ENCODE measurements at regions not wholly inside any gene's neighbourhood (a gene's known extent, or its start where the extent isn't known, plus 50 kb on each side); places are given as distances from the start of the nearest gene placed in this dataset.
"Not testable (repeated sequence)": the region's sequence is repeated elsewhere in the genome, so short reads cannot be mapped to it uniquely, and the experiment has no call there.

DNA sequence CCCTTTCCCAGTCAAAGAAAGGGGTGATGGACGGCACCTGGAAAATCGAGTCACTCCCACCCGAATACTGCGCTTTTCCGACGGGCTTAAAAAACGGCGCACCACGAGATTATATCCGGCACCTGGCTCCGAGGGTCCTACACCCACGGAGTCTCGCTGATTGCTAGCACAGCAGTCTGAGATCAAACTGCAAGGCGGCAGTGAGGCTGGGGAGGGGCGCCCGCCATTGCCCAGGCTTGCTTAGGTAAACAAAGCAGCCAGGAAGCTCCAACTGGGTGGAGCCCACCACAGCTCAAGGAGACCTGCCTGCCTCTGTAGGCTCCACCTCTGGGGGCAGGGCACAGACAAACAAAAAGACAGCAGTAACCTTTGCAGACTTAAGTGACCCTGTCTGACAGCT, 317.7 kb upstream of the GJE1 start:
- H3K27ac Mint-ChIP-seq; H3K27me3 Mint-ChIP-seq; H3K4me1 Mint-ChIP-seq (ENCODE audit: low read depth); H3K4me3 Mint-ChIP-seq; H3K36me3 Mint-ChIP-seq; H3K9me3 Mint-ChIP-seq (ENCODE audit: low read depth): not testable (repeated sequence)

DNA sequence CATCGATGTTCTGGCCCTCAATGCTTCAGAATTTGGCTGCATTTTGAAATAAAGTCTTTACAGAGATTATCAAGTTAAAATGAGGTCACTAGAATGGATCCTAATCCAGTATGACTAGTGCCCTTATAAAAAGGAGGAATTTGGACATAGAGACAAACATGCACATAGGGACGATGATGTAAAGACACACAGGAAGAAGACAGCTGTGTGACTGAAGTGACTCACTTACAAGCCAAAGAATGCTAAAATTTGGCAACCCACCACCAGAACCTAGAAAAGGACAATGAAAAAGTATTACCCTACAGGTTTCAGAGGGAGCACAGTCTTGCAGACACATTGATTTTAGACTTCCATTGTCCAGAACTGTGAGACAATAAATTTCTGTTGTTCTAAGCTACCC, 322.8 kb upstream of the GJE1 start:
- H3K27ac Mint-ChIP-seq, result no peak overlapping the region
- H3K4me1 Mint-ChIP-seq (ENCODE audit: low read depth), result no peaks in the 10 kb centered on the region
- H3K36me3 Mint-ChIP-seq, result no peaks in the 10 kb centered on the region
- H3K9me3 Mint-ChIP-seq (ENCODE audit: low read depth), result no peaks in the 10 kb centered on the region
- no peak overlapping the region for H3K4me3 Mint-ChIP-seq
- no peaks in the 10 kb centered on the region for H3K27me3 Mint-ChIP-seq

DNA sequence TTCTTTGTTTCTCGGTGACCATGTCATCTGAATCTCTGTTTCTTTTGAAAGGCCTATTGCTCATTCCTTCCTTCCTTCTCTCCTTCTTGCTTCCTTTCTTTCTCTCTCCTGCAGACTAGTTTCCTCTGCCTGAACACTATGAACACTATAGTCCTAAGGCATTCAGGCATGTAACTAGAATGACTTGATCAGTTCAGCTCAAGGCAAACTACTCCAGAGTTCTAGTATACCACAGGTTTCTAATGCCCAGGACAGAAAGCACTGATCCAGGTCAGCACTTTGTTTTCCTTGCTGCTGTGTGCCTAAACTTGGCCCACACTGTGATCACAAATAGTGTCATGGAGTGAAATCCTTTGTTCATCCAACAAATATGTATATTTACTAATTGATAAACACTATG, 324.1 kb upstream of the GJE1 start:
- Mint-ChIP-seq H3K4me3 (no peak overlapping the region), H3K27me3 (no peaks in the 10 kb centered on the region), H3K4me1 (ENCODE audit: low read depth) (no peaks in the 10 kb centered on the region), H3K27ac (no peak overlapping the region), H3K9me3 (ENCODE audit: low read depth) (no peaks in the 10 kb centered on the region), H3K36me3 (no peaks in the 10 kb centered on the region)

DNA sequence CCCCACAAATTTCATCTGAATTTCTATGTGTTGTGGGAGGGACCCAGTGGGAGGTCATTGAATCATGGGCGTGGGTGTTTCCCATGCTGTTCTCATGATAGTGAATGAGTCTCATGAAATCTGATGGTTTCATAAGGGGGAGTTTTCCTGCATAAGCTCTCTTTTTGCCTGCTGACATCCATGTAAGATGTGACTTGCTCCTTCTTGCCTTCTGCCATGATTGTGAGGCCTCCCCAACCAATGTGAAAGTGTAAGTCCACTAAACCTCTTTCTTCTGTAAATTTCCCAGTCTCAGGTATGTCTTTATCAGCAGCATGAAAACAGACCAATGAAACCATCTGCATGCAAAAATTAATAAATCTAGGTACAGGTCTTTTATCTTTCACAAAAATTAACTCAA, 331.8 kb upstream of the GJE1 start:
- H3K4me3 Mint-ChIP-seq; H3K9me3 Mint-ChIP-seq (ENCODE audit: low read depth); H3K27me3 Mint-ChIP-seq; H3K27ac Mint-ChIP-seq; H3K36me3 Mint-ChIP-seq; H3K4me1 Mint-ChIP-seq (ENCODE audit: low read depth): not testable (repeated sequence)

DNA sequence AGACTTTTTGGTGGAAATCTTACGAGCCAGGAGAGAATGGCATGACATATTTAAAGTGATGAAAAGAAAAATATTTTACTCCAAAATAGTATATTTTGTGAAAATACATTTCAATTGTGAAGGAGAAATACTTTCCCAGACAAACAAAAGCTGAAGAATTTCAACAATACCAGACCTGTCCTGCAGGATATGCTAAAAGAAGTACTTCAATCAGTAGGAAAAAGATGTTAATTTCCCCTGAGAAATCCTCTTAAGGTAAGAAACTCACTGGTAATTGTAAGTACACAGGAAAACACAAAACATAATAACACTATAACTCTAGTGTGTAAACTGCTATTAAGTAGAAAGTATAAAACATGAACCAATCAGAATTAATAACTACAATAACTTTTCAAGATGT, 341.8 kb upstream of the GJE1 start:
- H3K4me3 Mint-ChIP-seq, result no peak overlapping the region
- H3K27ac Mint-ChIP-seq, result no peak overlapping the region
- peaks cover 2% of the 10 kb centered on the region for H3K36me3 Mint-ChIP-seq
- H3K9me3 Mint-ChIP-seq (ENCODE audit: low read depth), result peaks cover 19% of the 10 kb centered on the region
- H3K27me3 Mint-ChIP-seq, result no peaks in the 10 kb centered on the region
- H3K4me1 Mint-ChIP-seq (ENCODE audit: low read depth), result no peaks in the 10 kb centered on the region

DNA sequence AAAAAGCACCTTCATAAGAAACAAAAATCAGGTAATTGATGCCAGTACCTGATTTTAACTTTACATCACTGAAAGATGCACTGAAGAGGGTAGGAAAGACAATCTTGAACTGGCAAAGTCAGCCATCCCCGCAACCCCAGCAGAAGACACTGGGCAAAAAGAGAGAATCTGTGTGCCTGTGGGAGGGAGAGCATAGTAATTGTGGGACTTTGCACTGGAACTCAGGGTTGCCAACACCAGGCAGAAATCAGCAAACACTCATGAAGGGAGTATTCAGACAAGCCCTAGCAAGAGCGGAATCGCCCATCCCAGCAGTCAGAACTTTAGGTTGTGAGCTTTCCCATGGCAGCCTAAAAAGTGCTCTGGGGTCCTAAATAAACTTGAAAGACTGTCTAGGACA, 344.6 kb upstream of the GJE1 start:
- Mint-ChIP-seq H3K9me3 (ENCODE audit: low read depth) (peaks cover 4% of the 10 kb centered on the region), H3K4me3 (no peak overlapping the region), H3K27ac (no peak overlapping the region), H3K4me1 (ENCODE audit: low read depth) (no peaks in the 10 kb centered on the region), H3K36me3 (peaks cover 2% of the 10 kb centered on the region), H3K27me3 (no peaks in the 10 kb centered on the region)

DNA sequence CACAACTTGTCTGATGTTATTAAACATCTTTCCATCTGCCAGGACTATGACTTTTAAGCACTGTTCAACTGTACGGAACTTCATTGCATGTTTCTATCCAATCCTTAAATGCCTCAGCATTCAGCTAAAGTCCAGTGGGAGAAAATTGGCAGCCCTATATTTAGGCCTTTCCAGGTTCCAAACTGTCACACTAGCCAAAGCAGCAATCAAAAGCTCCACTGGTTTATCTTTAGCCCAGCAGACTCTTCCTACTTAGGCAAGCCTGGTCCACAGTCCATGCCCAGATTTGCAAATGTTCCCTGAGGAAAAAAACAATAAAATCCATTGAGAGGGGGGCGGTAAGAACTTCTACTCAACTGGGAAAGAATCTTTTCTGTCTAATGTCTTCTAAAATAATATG, 349.1 kb upstream of the GJE1 start:
- peaks cover 2% of the 10 kb centered on the region for H3K36me3 Mint-ChIP-seq
- no peak overlapping the region for H3K27ac Mint-ChIP-seq
- H3K4me3 Mint-ChIP-seq, result no peak overlapping the region
- H3K4me1 Mint-ChIP-seq (ENCODE audit: low read depth), result no peaks in the 10 kb centered on the region
- H3K9me3 Mint-ChIP-seq (ENCODE audit: low read depth), result no peaks in the 10 kb centered on the region
- H3K27me3 Mint-ChIP-seq, result no peaks in the 10 kb centered on the region

DNA sequence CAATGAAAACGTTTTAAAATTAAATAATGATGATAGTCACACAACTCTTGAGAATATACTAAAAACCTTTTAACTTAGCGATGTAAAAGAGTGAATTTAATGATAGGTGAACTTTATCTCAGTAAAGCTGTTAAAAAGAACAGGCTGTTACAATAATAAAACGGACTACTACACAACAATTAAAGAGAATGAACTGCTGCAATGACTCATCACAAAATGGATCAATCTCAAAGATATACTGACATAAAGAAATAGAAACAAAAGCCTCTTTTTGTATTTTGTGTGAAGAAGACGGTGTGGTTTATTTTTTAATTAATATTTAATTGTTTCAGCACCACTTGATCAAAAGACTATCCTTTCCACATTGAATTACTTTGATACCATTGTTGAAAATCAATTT, 352.4 kb upstream of the GJE1 start:
- no peak overlapping the region for H3K4me3 Mint-ChIP-seq
- no peaks in the 10 kb centered on the region for H3K27me3 Mint-ChIP-seq
- H3K36me3 Mint-ChIP-seq, result peaks cover 2% of the 10 kb centered on the region
- no peak overlapping the region for H3K27ac Mint-ChIP-seq
- H3K4me1 Mint-ChIP-seq (ENCODE audit: low read depth), result no peaks in the 10 kb centered on the region
- H3K9me3 Mint-ChIP-seq (ENCODE audit: low read depth), result no peaks in the 10 kb centered on the region

DNA sequence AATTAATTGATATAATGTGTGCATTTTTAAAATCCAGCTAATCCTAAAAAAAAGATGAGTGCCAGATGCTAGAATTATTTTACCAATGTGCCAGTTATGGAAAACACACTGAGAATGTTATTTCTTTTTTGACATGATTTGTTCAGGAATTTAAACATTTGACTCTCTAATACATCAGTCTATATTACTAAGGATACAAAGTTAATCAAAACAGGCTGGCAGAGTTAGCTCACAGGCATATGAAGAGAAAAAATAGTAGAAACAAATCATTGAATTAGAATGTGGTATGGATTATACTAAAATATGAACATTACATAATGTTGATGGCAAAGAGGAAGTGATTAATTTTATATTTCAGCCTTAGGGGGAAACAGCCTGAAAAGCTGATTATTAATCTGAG, 368.3 kb upstream of the GJE1 start:
- Mint-ChIP-seq H3K4me1 (ENCODE audit: low read depth) (no peaks in the 10 kb centered on the region), H3K9me3 (ENCODE audit: low read depth) (peaks cover 4% of the 10 kb centered on the region), H3K27ac (no peak overlapping the region), H3K27me3 (no peaks in the 10 kb centered on the region), H3K36me3 (no peaks in the 10 kb centered on the region), H3K4me3 (no peak overlapping the region)

DNA sequence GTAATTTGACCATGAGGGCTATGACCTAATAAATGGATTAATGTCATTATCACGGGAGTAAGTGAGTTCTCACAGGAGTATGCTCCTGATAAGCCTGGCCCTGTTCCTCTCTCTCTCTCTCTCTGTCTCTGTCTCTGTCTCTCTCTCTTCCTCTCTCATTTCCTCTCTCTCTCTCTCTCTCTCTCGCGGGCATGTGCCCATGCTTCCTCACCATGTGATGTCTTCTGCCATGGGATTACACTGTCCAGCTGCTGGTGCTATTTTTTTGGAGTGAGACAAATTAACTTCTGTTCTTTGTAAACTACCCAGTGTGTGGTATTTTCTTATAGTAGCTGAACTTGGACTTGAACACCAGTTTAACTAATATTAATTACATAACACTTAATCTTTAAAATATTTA, 374.3 kb upstream of the GJE1 start:
- Mint-ChIP-seq H3K27me3 (no peaks in the 10 kb centered on the region), H3K4me1 (ENCODE audit: low read depth) (no peaks in the 10 kb centered on the region), H3K36me3 (no peaks in the 10 kb centered on the region), H3K27ac (no peak overlapping the region), H3K4me3 (no peak overlapping the region), H3K9me3 (ENCODE audit: low read depth) (no peaks in the 10 kb centered on the region)

DNA sequence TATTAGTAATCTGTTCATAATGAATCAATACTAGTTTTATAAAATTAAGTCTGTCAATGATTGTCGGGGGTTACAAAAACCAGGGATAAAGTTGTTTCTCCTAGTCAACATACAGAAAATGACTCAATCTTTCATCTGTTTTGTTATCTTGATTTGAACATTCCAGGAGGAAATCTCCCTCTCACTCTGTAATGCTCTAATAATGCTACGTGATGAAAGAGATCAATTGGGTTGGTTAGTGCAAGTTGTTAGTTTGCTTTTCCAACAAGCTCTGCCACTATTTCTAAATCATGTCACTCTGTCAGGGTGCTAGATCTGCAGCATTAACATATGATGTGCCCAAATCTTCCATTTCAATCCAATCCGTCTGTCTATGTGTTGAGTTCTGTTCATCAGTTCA, 379.5 kb upstream of the GJE1 start:
- Mint-ChIP-seq H3K27ac (no peak overlapping the region), H3K4me1 (ENCODE audit: low read depth) (peaks cover 7% of the 10 kb centered on the region), H3K36me3 (no peaks in the 10 kb centered on the region), H3K27me3 (no peaks in the 10 kb centered on the region), H3K9me3 (ENCODE audit: low read depth) (no peaks in the 10 kb centered on the region), H3K4me3 (no peak overlapping the region)

DNA sequence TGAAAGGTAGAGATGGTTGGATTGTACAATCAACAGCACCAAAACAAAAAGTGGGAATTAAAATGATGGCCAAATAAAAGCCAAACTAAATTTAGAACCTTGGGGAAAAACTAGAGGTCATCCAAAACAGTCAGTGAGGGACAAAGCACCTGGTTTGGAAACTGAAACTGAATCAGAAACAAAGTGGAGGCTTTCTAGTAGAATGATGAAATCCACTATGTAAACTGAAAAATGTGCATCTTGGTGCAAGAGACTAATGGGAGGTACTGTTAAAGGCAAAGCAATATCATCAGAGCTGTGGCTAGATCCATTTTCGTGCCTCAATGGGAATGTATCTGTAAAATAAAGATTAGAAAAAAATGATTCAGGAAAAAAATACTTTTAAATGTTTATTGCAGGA, 380.0 kb upstream of the GJE1 start:
- Mint-ChIP-seq H3K36me3 (no peaks in the 10 kb centered on the region), H3K9me3 (ENCODE audit: low read depth) (no peaks in the 10 kb centered on the region), H3K4me3 (no peak overlapping the region), H3K27ac (peak overlapping the region; percentile 2), H3K27me3 (no peaks in the 10 kb centered on the region), H3K4me1 (ENCODE audit: low read depth) (peaks cover 7% of the 10 kb centered on the region)

DNA sequence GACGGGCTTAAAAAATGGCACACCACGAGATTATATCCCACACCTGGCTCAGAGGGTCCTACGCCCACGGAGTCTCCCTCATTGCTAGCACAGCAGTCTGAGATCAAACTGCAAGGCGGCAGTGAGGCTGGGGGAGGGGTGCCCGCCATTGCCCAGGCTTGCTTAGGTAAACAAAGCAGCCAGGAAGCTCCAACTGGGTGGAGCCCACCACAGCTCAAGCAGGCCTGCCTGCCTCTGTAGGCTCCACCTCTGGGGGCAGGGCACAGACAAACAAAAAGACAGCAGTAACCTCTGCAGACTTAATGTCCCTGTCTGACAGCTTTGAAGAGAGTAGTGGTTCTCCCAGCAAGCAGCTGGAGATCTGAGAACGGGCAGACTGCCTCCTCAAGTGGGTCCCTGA, 386.4 kb upstream of the GJE1 start:
- not testable (repeated sequence) for H3K4me1 Mint-ChIP-seq (ENCODE audit: low read depth); H3K27me3 Mint-ChIP-seq; H3K9me3 Mint-ChIP-seq (ENCODE audit: low read depth); H3K27ac Mint-ChIP-seq; H3K4me3 Mint-ChIP-seq; H3K36me3 Mint-ChIP-seq

DNA sequence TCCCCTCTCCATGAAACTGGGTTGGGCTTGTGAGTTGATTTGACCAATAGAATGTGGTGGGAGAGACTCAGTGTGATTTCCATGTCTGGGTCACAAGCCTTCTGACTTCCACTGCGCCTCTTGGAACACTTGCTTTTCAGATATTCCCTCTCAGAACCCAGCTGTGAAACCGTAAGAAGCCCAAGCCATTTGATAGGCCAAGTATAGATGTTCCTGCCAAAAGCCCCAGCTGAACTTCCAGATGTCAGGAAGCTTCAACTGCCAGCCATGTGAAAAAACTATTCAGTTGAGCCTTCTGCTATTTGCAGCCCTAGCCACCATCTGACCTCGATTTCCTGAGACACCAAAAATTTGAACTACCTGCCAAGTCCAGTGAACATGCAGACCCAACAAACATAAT, 387.8 kb upstream of the GJE1 start:
- no peak overlapping the region for H3K27ac Mint-ChIP-seq
- no peaks in the 10 kb centered on the region for H3K4me1 Mint-ChIP-seq (ENCODE audit: low read depth)
- no peaks in the 10 kb centered on the region for H3K9me3 Mint-ChIP-seq (ENCODE audit: low read depth)
- H3K36me3 Mint-ChIP-seq, result no peaks in the 10 kb centered on the region
- H3K4me3 Mint-ChIP-seq, result no peak overlapping the region
- no peaks in the 10 kb centered on the region for H3K27me3 Mint-ChIP-seq

DNA sequence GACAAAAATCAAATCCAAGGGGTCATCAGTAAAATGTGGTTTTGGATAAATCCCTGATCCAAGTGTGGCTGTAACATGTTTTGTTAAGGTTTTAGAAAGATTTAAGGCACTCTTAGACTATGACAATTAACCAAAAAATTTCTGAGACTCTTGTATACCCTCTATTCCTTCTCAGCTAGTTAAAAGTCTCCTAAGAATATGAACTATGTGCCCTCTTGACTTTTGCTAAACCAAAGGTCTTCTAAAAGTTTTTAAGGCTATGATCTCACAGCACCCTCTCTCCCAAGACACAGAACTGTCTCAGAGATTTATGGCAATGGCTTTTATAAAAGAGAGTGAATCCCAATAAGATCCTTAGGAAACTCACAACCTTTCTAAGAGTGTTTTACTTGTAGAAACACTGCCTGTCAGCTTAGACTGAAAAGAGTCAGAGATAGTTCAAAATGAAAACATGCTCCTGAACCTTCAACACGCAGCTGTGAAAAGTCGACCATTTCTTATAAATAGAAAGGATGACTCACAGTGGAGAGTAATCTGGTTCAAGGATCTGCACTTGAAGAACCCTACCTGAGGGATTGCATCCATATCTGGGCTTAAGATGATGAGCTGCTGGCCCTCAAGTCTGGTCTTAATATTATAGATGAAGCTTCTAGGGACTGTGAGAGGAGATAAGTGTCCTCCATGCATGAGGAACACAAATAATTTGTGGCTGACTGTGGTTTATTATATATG, 388.4 kb upstream of the GJE1 start:
- H3K9me3 Mint-ChIP-seq (ENCODE audit: low read depth), result no peaks in the 10 kb centered on the region
- no peaks in the 10 kb centered on the region for H3K36me3 Mint-ChIP-seq
- no peak overlapping the region for H3K27ac Mint-ChIP-seq
- no peaks in the 10 kb centered on the region for H3K27me3 Mint-ChIP-seq
- no peak overlapping the region for H3K4me3 Mint-ChIP-seq
- H3K4me1 Mint-ChIP-seq (ENCODE audit: low read depth), result no peaks in the 10 kb centered on the region

DNA sequence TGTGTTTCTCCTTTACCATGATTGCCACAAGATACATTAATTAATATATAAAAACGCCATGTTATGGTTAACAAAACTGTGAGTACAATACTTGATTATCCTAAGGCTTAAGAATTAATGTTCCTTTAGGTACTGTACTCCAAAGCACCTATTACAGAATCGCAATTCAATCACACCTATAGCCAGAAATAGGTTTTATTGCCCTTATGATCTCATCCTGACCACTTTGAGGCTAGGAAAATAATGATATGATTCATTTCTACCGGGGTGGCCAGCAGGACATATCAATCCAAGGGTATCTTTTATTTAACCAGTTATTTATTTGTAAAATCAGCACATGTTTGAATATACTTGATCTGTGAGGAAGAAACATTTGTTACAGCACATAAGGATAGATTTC, 396.6 kb upstream of the GJE1 start:
- Mint-ChIP-seq H3K4me1 (ENCODE audit: low read depth) (no peaks in the 10 kb centered on the region), H3K9me3 (ENCODE audit: low read depth) (no peaks in the 10 kb centered on the region), H3K4me3 (no peak overlapping the region), H3K27ac (no peak overlapping the region), H3K36me3 (no peaks in the 10 kb centered on the region), H3K27me3 (no peaks in the 10 kb centered on the region)
